Left renal pelvis (tissue), 4 donors: ENCODE measurements at regions not wholly inside any gene's neighbourhood (a gene's known extent, or its start where the extent isn't known, plus 50 kb on each side); places are given as distances from the start of the nearest gene placed in this dataset.
"Not testable (repeated sequence)": the region's sequence is repeated elsewhere in the genome, so short reads cannot be mapped to it uniquely, and the experiment has no call there.

Source experiments
- DNase-seq, 4 donors: peaks; one replicate each; pipeline ENCODE4 v3.0.0-alpha.2; 2013; ENCODE audit warnings: low read depth in 4 of 4, low spot score in 3 of 4

GRCh38 chr1:2851918-2852317, 50.4 kb upstream of the TTC34 start:
- not testable (repeated sequence) for DNase-seq

GRCh38 chr1:2853711-2854110, 52.2 kb upstream of the TTC34 start:
- DNase-seq, result no peak

- DNase-seq, result no peak
Measured at GRCh38 chr1:2854151-2854550, 52.7 kb upstream of the TTC34 start.

DNA sequence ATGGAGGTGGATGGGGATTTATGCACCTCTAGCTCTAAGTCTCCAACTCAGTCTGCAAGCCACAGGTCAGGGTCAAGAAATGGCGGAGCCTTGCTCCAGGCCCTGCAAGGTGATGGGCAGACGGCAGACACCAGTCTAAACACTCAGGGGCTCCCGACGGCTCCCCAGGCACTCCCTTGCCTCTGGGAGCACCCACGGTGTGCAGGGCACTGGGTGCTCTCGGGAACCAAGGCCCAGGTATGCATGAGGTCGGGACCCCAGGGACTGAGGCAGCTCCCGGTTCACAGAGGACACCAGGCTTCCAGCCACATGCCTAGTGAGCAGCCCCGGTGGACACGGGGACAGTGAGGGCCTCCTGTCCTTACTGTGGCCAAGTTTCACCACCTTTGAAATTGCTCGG, 53.1 kb upstream of the TTC34 start:
- DNase-seq, result no peak

DNA sequence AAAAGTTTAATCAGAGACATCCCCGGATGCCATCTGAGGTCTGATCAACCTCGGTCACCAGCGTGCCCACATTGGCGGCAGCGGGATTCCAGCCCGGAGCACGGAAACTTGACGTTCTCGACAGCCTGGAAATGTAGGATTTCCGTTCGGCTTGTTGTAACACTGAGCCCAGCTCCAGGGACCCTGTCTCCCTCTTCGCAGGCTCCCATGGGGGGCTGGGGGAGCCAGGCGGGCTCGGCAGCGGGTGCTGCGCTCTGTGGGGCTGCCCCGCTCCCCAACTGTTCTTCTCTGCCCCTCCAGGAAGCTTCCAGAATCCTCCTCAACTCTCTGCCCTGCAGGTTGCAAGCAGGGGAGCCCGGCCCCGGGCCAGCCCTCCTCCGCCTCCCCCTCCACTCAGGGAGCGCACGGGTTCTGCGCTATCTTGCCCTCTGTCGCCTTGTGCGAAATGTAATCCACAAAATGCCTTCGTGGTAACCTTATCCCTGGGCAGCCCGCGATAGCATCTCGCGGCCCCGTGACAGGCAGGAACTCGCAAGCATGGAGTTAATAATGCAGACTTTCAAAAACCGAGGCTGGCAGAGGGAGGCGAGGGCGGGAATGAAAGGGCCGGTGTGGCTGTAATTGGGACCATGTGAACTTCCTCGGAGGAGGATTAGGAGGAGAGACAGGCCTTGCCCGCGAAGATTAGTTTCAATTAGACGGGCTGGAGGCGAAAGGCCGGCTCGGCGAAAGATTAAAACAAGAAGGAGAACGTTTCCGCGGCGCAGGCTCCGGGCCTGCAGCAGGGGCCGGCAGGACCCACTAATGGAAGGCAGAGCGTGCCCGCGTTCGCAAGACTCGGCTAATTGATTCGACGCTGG, 53.9 kb upstream of the TTC34 start:
- DNase-seq, result no peak

- no peak for DNase-seq
Measured at GRCh38 chr1:2856066-2856390, 54.5 kb upstream of the TTC34 start.

DNA sequence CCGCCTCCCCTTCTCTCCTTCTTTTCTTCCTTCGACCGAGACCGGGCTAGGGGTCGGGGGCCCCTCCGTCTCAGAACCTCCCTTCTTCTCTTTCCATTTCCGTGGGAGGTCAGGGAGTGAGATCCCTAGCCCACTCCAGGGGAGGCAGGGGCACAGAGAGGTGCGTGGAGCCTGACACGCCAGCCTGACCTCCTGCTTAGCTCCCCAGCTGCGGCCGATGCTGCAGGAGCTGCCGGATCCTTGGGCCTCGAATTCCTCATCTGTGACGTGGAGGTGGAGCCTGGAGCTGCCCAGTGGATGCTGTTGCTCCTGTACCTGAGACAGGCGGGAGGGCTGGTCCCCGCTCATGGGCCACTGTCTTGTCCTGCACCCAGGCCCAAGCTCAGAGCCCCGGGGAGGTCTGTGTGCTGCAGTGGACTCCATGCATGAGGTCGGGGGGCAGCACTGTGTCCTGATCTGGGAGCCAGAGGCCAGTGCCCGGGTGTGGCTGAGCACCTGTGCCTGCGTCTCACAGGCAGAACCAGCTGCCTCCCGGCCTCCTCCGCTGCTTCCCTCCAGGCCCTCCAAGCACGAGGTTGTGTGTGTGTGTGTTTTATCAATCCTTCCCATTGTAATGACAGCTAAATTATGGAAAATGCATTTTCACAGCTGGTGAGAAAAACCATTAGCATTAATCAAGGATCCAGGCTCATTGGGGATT, 55.3 kb upstream of the TTC34 start:
- DNase-seq, result no peak

- no peak for DNase-seq
Measured at GRCh38 chr1:2857521-2857920, 56.0 kb upstream of the TTC34 start.

- no peak for DNase-seq
Measured at GRCh38 chr1:2858676-2859075, 57.2 kb upstream of the TTC34 start.

GRCh38 chr1:2859219-2859880, 57.9 kb upstream of the TTC34 start:
- DNase-seq, result no peak

DNA sequence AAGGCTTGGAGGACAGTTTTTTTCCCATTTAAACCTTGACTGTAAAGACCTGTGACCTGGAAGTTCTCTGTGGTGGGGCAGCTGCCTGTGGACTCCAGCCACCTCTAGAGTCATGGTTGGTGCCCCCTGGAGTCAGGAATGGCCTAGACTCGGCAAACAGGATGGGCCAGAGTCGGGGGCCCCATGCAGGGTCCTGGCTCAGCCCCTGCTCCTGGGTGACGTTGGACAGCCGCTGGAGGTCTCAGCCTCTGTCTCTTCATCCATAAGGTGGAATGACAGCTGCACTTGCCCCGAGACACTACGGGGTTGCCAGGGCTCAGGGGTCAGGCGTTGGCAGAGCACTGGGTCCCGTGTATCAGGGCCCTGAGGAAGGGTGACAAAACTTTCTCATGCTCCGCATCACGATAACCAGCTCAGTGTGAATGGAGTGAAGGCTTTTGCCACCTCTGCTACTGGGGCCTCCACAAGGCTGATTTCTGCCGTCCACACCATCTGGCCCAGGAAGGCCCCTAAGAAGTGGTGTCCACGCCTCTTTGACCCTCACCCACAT, 58.5 kb upstream of the TTC34 start:
- no peak for DNase-seq

- no peak for DNase-seq
Measured at GRCh38 chr1:2860476-2861142, 59.1 kb upstream of the TTC34 start.

DNA sequence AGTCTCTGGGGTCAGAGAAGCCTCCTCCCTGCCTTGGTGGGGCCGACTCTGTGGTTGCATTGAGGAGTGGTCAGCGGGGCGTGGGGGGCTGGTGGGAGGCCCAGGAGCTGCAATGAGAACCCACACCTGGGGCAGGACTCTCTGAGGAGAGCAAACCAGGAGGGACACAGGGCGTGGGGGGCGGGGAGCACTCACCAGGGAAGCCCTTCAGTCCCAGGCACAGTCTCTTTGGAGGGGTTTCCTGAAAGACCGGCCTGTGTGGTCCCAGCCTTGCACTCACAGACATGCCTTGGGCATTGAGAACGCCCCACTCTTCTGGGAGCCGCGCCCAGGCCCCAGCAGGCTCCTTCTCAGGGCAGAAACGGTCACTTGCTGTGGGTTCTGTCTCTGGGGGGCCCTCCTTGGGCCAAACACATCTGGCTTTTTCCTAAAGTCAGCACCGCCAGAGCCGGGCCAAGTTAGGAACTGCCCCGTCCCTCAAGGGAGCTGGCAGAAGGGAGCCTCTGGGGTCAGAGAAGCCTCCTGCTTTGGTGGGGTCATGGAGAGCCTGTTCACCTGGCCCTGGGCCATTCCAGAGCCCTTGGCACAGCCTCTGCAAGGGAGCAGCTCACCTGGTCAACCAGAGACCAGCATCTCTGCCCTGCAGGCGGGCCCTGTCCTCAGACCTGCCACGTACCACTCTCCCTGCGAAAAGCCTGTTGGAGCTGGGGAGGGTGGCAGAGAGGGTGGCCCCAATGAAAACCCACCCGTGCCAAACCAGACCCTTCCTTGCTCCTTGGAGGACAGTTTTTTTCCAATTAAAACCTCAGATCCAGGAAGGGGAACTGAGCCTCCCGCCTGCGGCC, 59.9 kb upstream of the TTC34 start:
- DNase-seq, result no peak

GRCh38 chr1:2861988-2862813, 60.7 kb upstream of the TTC34 start:
- no peak for DNase-seq

DNA sequence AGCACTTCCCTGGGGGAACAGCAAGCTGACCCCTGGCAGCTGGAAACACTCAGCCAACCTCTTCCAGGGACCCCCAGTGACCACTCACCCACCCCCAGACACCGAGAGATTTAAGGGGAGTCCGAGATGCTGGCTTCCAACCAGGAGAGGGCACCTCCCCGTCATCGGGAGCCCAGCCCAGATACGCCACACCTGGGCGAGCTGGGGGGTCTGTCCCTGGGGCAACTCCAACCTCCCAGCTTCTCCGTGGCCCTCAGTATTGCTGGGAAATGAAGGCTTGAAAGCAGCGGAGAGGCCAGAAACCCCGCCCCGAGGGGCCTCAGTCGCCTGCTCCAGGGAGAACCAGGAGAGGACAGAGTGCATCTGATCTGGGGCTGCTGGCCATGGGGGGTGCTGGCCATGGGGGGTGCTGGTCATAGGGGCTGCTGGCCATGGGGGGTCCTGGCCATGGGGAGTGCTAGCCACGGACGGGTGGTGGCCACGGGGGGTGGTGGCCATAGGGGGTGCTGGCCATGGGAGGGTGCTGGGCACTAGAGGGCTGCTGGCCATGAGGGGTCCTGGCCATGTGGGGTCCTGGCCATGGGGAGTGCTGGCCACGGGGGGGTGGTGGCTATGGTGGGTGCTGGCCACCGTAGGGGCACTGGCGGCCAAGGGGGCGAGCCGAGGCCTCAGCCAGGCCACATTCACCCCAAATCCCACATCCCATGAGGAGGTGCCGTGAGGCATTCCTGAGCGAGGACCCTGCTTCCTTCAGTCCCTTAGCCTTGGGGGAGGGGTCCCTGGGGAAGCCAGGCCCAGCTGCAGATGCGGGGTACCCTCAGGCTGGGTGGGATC, 61.5 kb upstream of the TTC34 start:
- DNase-seq, result no peak

- DNase-seq, result no peak
Measured at GRCh38 chr1:2863648-2863963, 62.1 kb upstream of the TTC34 start.

GRCh38 chr1:2864203-2864905, 62.9 kb upstream of the TTC34 start:
- no peak for DNase-seq

DNA sequence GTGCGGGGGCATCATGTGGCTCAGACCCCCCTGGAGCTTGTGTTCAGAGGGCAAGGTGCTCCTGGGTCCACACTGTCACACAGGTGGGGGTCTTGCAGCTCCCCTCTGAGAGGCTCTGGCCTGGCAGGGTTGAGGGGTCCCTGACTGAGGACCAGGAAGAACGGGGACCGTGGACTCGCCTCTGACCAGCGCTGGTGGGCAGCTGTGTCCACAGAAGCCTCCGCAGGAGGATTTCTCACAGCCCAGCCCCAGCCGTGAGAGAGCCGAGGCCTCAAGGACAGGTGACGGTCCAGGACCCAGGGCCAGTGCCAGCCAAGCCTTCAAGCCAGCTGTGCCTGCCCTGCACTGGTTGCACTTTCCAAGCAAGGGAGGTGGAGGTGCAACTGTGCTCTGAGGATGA, 63.5 kb upstream of the TTC34 start:
- no peak for DNase-seq
